ENCODE measurements at regions not wholly inside any gene's neighbourhood (a gene's known extent, or its start where the extent isn't known, plus 50 kb on each side); places are given as distances from the start of the nearest gene placed in this dataset.

- H3K9me2 ChIP-seq (ENCODE audit: low read depth, low read length), result no peaks in the 10 kb centered on the region
- H3K79me2 ChIP-seq (ENCODE audit: insufficient read depth, low read length), result no peaks in the 10 kb centered on the region
- H4K20me1 ChIP-seq (ENCODE audit: insufficient read depth, low read length), result no peaks in the 10 kb centered on the region
- TF ChIP-seq EZH2 (IDR thresholded peaks at IDR 0.05; ENCODE audit: borderline replicate concordance, low read length), result no peak
- TF ChIP-seq CTCF (IDR thresholded peaks at IDR 0.05; ENCODE audit: low read length), result no peak
- H3K9ac ChIP-seq (ENCODE audit: low read length), result no peak overlapping the region
- H3F3A ChIP-seq (ENCODE audit: insufficient read depth, low read length), result no peaks in the 10 kb centered on the region
- H3K36me3 ChIP-seq (ENCODE audit: insufficient read depth, low read length), result no peaks in the 10 kb centered on the region
- H3K9me3 ChIP-seq (ENCODE audit: low read length), result no peaks in the 10 kb centered on the region
- H3K27me3 ChIP-seq (ENCODE audit: insufficient read depth, low read length), result no peaks in the 10 kb centered on the region; the same call in 1 of the 2 replicates
- no peak overlapping the region for H3K4me2 ChIP-seq (ENCODE audit: low read length)
- no peak overlapping the region for H3K4me3 ChIP-seq (ENCODE audit: low read depth, low read length, poor library complexity, severe bottlenecking)
- no peak overlapping the region for H2AFZ ChIP-seq (ENCODE audit: low read length)
- no peaks in the 10 kb centered on the region for H3K4me1 ChIP-seq (ENCODE audit: insufficient read depth, low read length, severe bottlenecking)
- no peak overlapping the region for H3K27ac ChIP-seq (ENCODE audit: low read depth, low read length, poor library complexity, severe bottlenecking)
Measured at GRCh38 chr5:171675511-171675910, 110.1 kb upstream of the SMIM23 start.

GRCh38 chr5:171676286-171676944 is 109.2 kb upstream of the SMIM23 start:
- Histone ChIP-seq H3K9me2 (ENCODE audit: low read depth, low read length) (no peaks in the 10 kb centered on the region), H3K79me2 (ENCODE audit: insufficient read depth, low read length) (no peaks in the 10 kb centered on the region), H3F3A (ENCODE audit: insufficient read depth, low read length) (no peaks in the 10 kb centered on the region), H2AFZ (ENCODE audit: low read length) (no peak overlapping the region), H3K4me3 (ENCODE audit: low read depth, low read length, poor library complexity, severe bottlenecking) (no peak overlapping the region), H3K9me3 (ENCODE audit: low read length) (no peaks in the 10 kb centered on the region), H3K4me2 (ENCODE audit: low read length) (no peak overlapping the region), H3K27ac (ENCODE audit: low read depth, low read length, poor library complexity, severe bottlenecking) (no peak overlapping the region), H3K9ac (ENCODE audit: low read length) (no peak overlapping the region), H3K36me3 (ENCODE audit: insufficient read depth, low read length) (no peaks in the 10 kb centered on the region), H4K20me1 (ENCODE audit: insufficient read depth, low read length) (no peaks in the 10 kb centered on the region), H3K27me3 (ENCODE audit: insufficient read depth, low read length) (no peaks in the 10 kb centered on the region; the same call in 1 of the 2 replicates), H3K4me1 (ENCODE audit: insufficient read depth, low read length, severe bottlenecking) (no peaks in the 10 kb centered on the region)
- TF ChIP-seq EZH2 (IDR thresholded peaks at IDR 0.05; ENCODE audit: borderline replicate concordance, low read length) (no peak), CTCF (IDR thresholded peaks at IDR 0.05; ENCODE audit: low read length) (no peak)

- Histone ChIP-seq H3F3A (ENCODE audit: insufficient read depth, low read length) (no peaks in the 10 kb centered on the region), H3K36me3 (ENCODE audit: insufficient read depth, low read length) (no peaks in the 10 kb centered on the region), H3K27ac (ENCODE audit: low read depth, low read length, poor library complexity, severe bottlenecking) (no peak overlapping the region), H2AFZ (ENCODE audit: low read length) (no peak overlapping the region), H3K79me2 (ENCODE audit: insufficient read depth, low read length) (no peaks in the 10 kb centered on the region), H3K4me3 (ENCODE audit: low read depth, low read length, poor library complexity, severe bottlenecking) (no peak overlapping the region), H3K4me2 (ENCODE audit: low read length) (no peak overlapping the region), H3K9me2 (ENCODE audit: low read depth, low read length) (no peaks in the 10 kb centered on the region), H3K27me3 (ENCODE audit: insufficient read depth, low read length) (no peaks in the 10 kb centered on the region; the same call in 1 of the 2 replicates), H4K20me1 (ENCODE audit: insufficient read depth, low read length) (no peaks in the 10 kb centered on the region), H3K9ac (ENCODE audit: low read length) (no peak overlapping the region), H3K9me3 (ENCODE audit: low read length) (no peaks in the 10 kb centered on the region), H3K4me1 (ENCODE audit: insufficient read depth, low read length, severe bottlenecking) (no peaks in the 10 kb centered on the region)
- TF ChIP-seq EZH2 (IDR thresholded peaks at IDR 0.05; ENCODE audit: borderline replicate concordance, low read length) (no peak), CTCF (IDR thresholded peaks at IDR 0.05; ENCODE audit: low read length) (no peak)
Measured at GRCh38 chr5:171678646-171679045, 107.0 kb upstream of the SMIM23 start.
